Parathyroid adenoma (tissue), 2 donors: ENCODE measurements at regions not wholly inside any gene's neighbourhood (a gene's known extent, or its start where the extent isn't known, plus 50 kb on each side); places are given as distances from the start of the nearest gene placed in this dataset.

ENCODE experiments used
- H2AFZ ChIP-seq: fragments of 300-600 bp; sonication (generic); one replicate; pipeline ENCODE4 v1.7.0; 2017; ENCODE audit warnings: antibody characterized with exemption, mild to moderate bottlenecking
- H3K27ac ChIP-seq: fragments of 300-600 bp; sonication (generic); one replicate; pipeline ENCODE4 v1.7.0; 2017
- H3K27me3 ChIP-seq: fragments of 300-600 bp; sonication (generic); one replicate; pipeline ENCODE4 v1.7.0; 2017; ENCODE audit warnings: low read length; ENCODE audit not compliant: control insufficient read depth, insufficient read depth
- H3K36me3 ChIP-seq: fragments of 300-600 bp; sonication (generic); one replicate; pipeline ENCODE4 v1.7.0; 2017; ENCODE audit warnings: low read length; ENCODE audit not compliant: control insufficient read depth, insufficient read depth
- H3K4me1 ChIP-seq: fragments of 300-600 bp; sonication (generic); one replicate; pipeline ENCODE4 v1.7.0; 2017; ENCODE audit warnings: control low read depth
- H3K4me2 ChIP-seq: fragments of 300-600 bp; sonication (generic); one replicate; pipeline ENCODE4 v1.7.0; 2017; ENCODE audit warnings: low read length
- H3K4me3 ChIP-seq: fragments of 300-600 bp; sonication (generic); one replicate; pipeline ENCODE4 v1.7.0; 2017; ENCODE audit warnings: low read depth, low read length
- H3K79me2 ChIP-seq: fragments of 300-600 bp; sonication (generic); one replicate; pipeline ENCODE4 v1.7.0; 2017; ENCODE audit warnings: control low read depth
- H3K9ac ChIP-seq: fragments of 300-600 bp; sonication (generic); one replicate; pipeline ENCODE4 v1.7.0; 2017; ENCODE audit warnings: mild to moderate bottlenecking
- H3K9me3 ChIP-seq: fragments of 300-600 bp; sonication (generic); one replicate; pipeline ENCODE4 v1.7.0; 2017; ENCODE audit warnings: low read length; ENCODE audit not compliant: control insufficient read depth
- TF ChIP-seq, protein P1 (sequence below): fragments of 300-600 bp; sonication (generic); IDR thresholded peaks from one replicate; pipeline ENCODE4 v1.7.0; 2017; ENCODE audit warnings: antibody characterized with exemption, mild to moderate bottlenecking
- donor health status: primary hyperparathyroidism.

DNA sequence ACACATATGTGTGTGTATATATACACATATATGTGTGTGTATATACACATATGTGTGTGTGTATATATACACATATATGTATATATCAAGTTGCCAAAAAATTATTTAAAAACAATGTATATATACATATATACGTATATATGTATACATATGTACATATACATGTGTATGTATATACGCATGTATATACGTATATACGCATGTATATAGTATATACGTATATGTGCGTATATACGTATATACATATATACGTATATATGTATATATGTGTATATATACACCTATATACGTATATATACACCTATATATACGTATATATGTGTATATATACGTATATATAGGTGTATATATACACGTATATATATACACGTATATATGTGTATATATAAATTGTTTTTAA, 57.0 kb upstream of the ZNF644 start:
- TF ChIP-seq, protein P1, sequence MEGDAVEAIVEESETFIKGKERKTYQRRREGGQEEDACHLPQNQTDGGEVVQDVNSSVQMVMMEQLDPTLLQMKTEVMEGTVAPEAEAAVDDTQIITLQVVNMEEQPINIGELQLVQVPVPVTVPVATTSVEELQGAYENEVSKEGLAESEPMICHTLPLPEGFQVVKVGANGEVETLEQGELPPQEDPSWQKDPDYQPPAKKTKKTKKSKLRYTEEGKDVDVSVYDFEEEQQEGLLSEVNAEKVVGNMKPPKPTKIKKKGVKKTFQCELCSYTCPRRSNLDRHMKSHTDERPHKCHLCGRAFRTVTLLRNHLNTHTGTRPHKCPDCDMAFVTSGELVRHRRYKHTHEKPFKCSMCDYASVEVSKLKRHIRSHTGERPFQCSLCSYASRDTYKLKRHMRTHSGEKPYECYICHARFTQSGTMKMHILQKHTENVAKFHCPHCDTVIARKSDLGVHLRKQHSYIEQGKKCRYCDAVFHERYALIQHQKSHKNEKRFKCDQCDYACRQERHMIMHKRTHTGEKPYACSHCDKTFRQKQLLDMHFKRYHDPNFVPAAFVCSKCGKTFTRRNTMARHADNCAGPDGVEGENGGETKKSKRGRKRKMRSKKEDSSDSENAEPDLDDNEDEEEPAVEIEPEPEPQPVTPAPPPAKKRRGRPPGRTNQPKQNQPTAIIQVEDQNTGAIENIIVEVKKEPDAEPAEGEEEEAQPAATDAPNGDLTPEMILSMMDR: no peak
- no peaks in the 10 kb centered on the region for H3K4me1 ChIP-seq
- H3K79me2 ChIP-seq: no peaks in the 10 kb centered on the region
- no peak overlapping the region for H3K9ac ChIP-seq
- no peaks in the 10 kb centered on the region for H3K9me3 ChIP-seq
- H3K27me3 ChIP-seq: no peaks in the 10 kb centered on the region
- no peak overlapping the region for H2AFZ ChIP-seq
- H3K27ac ChIP-seq: no peak overlapping the region
- no peaks in the 10 kb centered on the region for H3K36me3 ChIP-seq
- H3K4me3 ChIP-seq: no peak overlapping the region
- H3K4me2 ChIP-seq: no peak overlapping the region

DNA sequence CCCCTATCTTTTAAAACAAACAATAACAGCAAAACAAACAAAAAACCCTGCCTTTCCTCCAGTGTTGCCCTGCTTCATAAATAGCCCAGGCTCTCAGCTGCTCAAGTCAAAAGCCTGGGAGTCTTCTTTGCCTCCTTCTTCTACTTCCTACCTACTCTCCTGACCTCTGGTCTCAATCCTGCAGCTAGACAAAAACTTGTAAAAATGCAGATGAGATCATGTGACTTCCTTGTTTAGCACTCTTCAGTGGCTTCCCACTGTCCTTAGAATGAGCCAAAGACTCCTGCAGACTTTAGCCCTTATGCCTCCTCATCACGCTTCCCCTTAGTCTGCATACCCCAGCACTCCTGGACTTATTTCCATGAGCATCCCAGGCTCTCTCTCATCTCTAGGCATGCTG, 55.0 kb upstream of the ZNF644 start:
- Histone ChIP-seq H3K4me3 (no peak overlapping the region), H3K36me3 (no peaks in the 10 kb centered on the region), H2AFZ (no peak overlapping the region), H3K9me3 (no peaks in the 10 kb centered on the region), H3K4me1 (no peaks in the 10 kb centered on the region), H3K4me2 (no peak overlapping the region), H3K79me2 (no peaks in the 10 kb centered on the region), H3K9ac (no peak overlapping the region), H3K27me3 (no peaks in the 10 kb centered on the region), H3K27ac (no peak overlapping the region)
- TF ChIP-seq, protein P1: no peak

GRCh38 chr1:91075233-91076135, 53.6 kb upstream of the ZNF644 start:
- H3K4me3 ChIP-seq: no peak overlapping the region
- H3K9ac ChIP-seq: no peak overlapping the region
- no peaks in the 10 kb centered on the region for H3K79me2 ChIP-seq
- H3K4me2 ChIP-seq: no peak overlapping the region
- no peak overlapping the region for H3K27ac ChIP-seq
- TF ChIP-seq, protein P1: no peak
- no peaks in the 10 kb centered on the region for H3K4me1 ChIP-seq
- H3K36me3 ChIP-seq: no peaks in the 10 kb centered on the region
- H3K9me3 ChIP-seq: no peaks in the 10 kb centered on the region
- H2AFZ ChIP-seq: no peak overlapping the region
- no peaks in the 10 kb centered on the region for H3K27me3 ChIP-seq

- H3K27ac ChIP-seq: no peak overlapping the region
- H3K36me3 ChIP-seq: no peaks in the 10 kb centered on the region
- H3K4me2 ChIP-seq: no peak overlapping the region
- TF ChIP-seq, protein P1: no peak
- H3K9ac ChIP-seq: no peak overlapping the region
- H2AFZ ChIP-seq: no peak overlapping the region
- H3K4me1 ChIP-seq: no peaks in the 10 kb centered on the region
- no peaks in the 10 kb centered on the region for H3K27me3 ChIP-seq
- H3K9me3 ChIP-seq: no peaks in the 10 kb centered on the region
- no peaks in the 10 kb centered on the region for H3K79me2 ChIP-seq
- no peak overlapping the region for H3K4me3 ChIP-seq
These were observed 51.5 kb upstream of the ZNF644 start for GRCh38 chr1:91073299-91073698.

DNA sequence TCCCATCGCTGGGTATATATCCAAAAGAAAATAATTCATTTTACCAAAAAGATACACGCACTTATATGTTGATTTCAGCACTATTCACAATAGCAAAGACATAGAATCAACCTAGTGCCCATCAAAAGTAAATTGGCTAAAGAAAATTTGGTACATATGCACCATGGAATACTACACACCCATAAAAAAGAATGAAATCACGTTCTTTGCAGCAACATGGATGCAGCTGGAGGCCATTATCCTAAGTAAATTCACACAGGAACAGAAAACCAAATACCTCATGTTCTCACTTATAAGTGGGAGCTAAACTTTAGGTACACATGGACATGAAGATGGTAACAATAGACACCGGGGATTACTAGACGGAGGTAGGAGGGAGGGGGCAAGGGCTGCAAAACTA, 50.0 kb upstream of the ZNF644 start:
- Histone ChIP-seq H3K27ac (no peak overlapping the region), H3K36me3 (no peaks in the 10 kb centered on the region), H3K9ac (no peak overlapping the region), H2AFZ (no peak overlapping the region), H3K79me2 (no peaks in the 10 kb centered on the region), H3K27me3 (no peaks in the 10 kb centered on the region), H3K4me3 (no peak overlapping the region), H3K4me1 (no peaks in the 10 kb centered on the region), H3K4me2 (no peak overlapping the region), H3K9me3 (no peaks in the 10 kb centered on the region)
- TF ChIP-seq, protein P1: no peak
